OCI-LY3 (cell line): ENCODE measurements at regions not wholly inside any gene's neighbourhood (a gene's known extent, or its start where the extent isn't known, plus 50 kb on each side); places are given as distances from the start of the nearest gene placed in this dataset.

Experiments used
- H2AFZ ChIP-seq: fragments of 200-600, 300-600 bp; shearing (Covaris generic); 2 replicates; pipeline ENCODE4 v1.6.0; 2014; ENCODE audit warnings: antibody characterized with exemption, low read depth, low read length
- H3K27ac ChIP-seq: fragments of 200-600, 300-600 bp; sonication (generic); 2 replicates; pipeline ENCODE4 v1.5.1; 2014; ENCODE audit warnings: mild to moderate bottlenecking, low read length, moderate library complexity, mixed read lengths
- H3K27me3 ChIP-seq: fragments of 200-600, 300-600 bp; sonication (generic); 2 replicates; pipeline ENCODE4 v1.6.1; 2014; ENCODE audit warnings: low read depth, low read length, mixed read lengths
- H3K36me3 ChIP-seq: fragments of 200-600, 300-600 bp; sonication (generic); replicated peaks from 2 replicates; pipeline ENCODE3; 2014; ENCODE audit warnings: low read depth, low read length, mixed read lengths
- H3K4me1 ChIP-seq: fragments of 300-600, 200-600 bp; sonication (generic); 2 replicates; pipeline ENCODE4 v1.6.1; 2014; ENCODE audit warnings: low read length, mixed read lengths
- H3K4me2 ChIP-seq: fragments of 200-600, 300-600 bp; sonication (generic); 2 replicates; pipeline ENCODE4 v1.6.1; 2014; ENCODE audit warnings: low read length, mixed read lengths
- H3K4me3 ChIP-seq: fragments of 300-600, 200-600 bp; sonication (generic); 2 replicates; pipeline ENCODE4 v1.5.1; 2014; ENCODE audit warnings: antibody characterized with exemption, mild to moderate bottlenecking, low read length, moderate library complexity
- H3K79me2 ChIP-seq: fragments of 300-600, 200-600 bp; shearing (Covaris generic); 2 replicates; pipeline ENCODE4 v1.6.1; 2014; ENCODE audit warnings: mild to moderate bottlenecking, low read length, mixed read lengths
- H3K9ac ChIP-seq: fragments of 300-600, 200-600 bp; shearing (Covaris generic); 2 replicates; pipeline ENCODE4 v1.6.0; 2014; ENCODE audit warnings: mild to moderate bottlenecking, low read length, moderate library complexity
- H3K9me3 ChIP-seq: fragments of 200-600, 300-600 bp; shearing (Covaris generic); 2 replicates; pipeline ENCODE4 v1.6.1; 2014; ENCODE audit warnings: low read length, mixed read lengths; ENCODE audit not compliant: insufficient read depth
- H4K20me1 ChIP-seq: fragments of 200-600, 300-600 bp; sonication (generic); 2 replicates; pipeline ENCODE4 v1.6.1; 2016; ENCODE audit warnings: low read length, mixed read lengths; ENCODE audit not compliant: insufficient read depth
- CTCF ChIP-seq: fragments of 200-600, 300-600 bp; sonication (generic); IDR thresholded peaks from 2 replicates; pipeline ENCODE4 v1.5.1; 2014; ENCODE audit warnings: antibody characterized with exemption, low read length, low read depth
- EZH2phosphoT487 ChIP-seq: fragments of 200-600 bp; shearing (Covaris generic); IDR thresholded peaks from 2 replicates; pipeline ENCODE4 v1.6.1; 2018; ENCODE audit warnings: antibody characterized with exemption, mixed run types, low read depth

- no peaks in the 10 kb centered on the region for H3K36me3 ChIP-seq
- TF ChIP-seq CTCF (no peak), EZH2phosphoT487 (no peak)
- no peaks in the 10 kb centered on the region for H3K27me3 ChIP-seq
These were observed 1473.6 kb downstream of the STIM2 start for GRCh38 chr4:28334249-28334648.

GRCh38 chr4:28341784-28342183, 1481.1 kb downstream of the STIM2 start:
- no peak overlapping the region for H3K4me3 ChIP-seq
- no peak for TF ChIP-seq EZH2phosphoT487
- no peak for TF ChIP-seq CTCF
- no peak overlapping the region for H3K27ac ChIP-seq
- H2AFZ ChIP-seq: no peak overlapping the region
- H3K4me1 ChIP-seq: no peaks in the 10 kb centered on the region
- H3K36me3 ChIP-seq: no peaks in the 10 kb centered on the region
- H3K9me3 ChIP-seq: peaks cover 16% of the 10 kb centered on the region; the same call in 1 of the 2 replicates
- no peak overlapping the region for H3K4me2 ChIP-seq
- H3K9ac ChIP-seq: no peak overlapping the region
- H4K20me1 ChIP-seq: no peaks in the 10 kb centered on the region
- no peaks in the 10 kb centered on the region for H3K79me2 ChIP-seq
- no peaks in the 10 kb centered on the region for H3K27me3 ChIP-seq

More at GRCh38 chr4:28334249-28334648, 1473.6 kb downstream of the STIM2 start:
- no peak overlapping the region for H3K4me2 ChIP-seq
- no peaks in the 10 kb centered on the region for H4K20me1 ChIP-seq
- no peaks in the 10 kb centered on the region for H3K9me3 ChIP-seq
- H3K9ac ChIP-seq: no peak overlapping the region
- no peak overlapping the region for H3K4me3 ChIP-seq
- H3K27ac ChIP-seq: no peak overlapping the region
- no peak overlapping the region for H2AFZ ChIP-seq
- no peaks in the 10 kb centered on the region for H3K79me2 ChIP-seq
- no peaks in the 10 kb centered on the region for H3K4me1 ChIP-seq

GRCh38 chr4:28350485-28350884, 1489.8 kb downstream of the STIM2 start:
- Histone ChIP-seq H3K4me1 (no peaks in the 10 kb centered on the region), H4K20me1 (no peaks in the 10 kb centered on the region), H3K9me3 (0 out of 2 replicates have a peak, but pooled peaks cover 3% of the 10 kb centered on the region), H3K4me2 (no peak overlapping the region), H2AFZ (no peak overlapping the region), H3K27ac (no peak overlapping the region), H3K9ac (no peak overlapping the region), H3K79me2 (no peaks in the 10 kb centered on the region), H3K27me3 (no peaks in the 10 kb centered on the region), H3K4me3 (no peak overlapping the region), H3K36me3 (no peaks in the 10 kb centered on the region)
- no peak for TF ChIP-seq CTCF
- no peak for TF ChIP-seq EZH2phosphoT487

- H3K4me2 ChIP-seq: no peak overlapping the region
These were observed 1490.5 kb downstream of the STIM2 start for GRCh38 chr4:28351102-28351501.

More at GRCh38 chr4:28351102-28351501, 1490.5 kb downstream of the STIM2 start:
- H3K27me3 ChIP-seq: no peaks in the 10 kb centered on the region
- H3K4me3 ChIP-seq: no peak overlapping the region
- no peak overlapping the region for H3K9ac ChIP-seq
- no peaks in the 10 kb centered on the region for H3K36me3 ChIP-seq
- H2AFZ ChIP-seq: no peak overlapping the region
- H3K79me2 ChIP-seq: no peaks in the 10 kb centered on the region
- no peaks in the 10 kb centered on the region for H3K4me1 ChIP-seq
- no peaks in the 10 kb centered on the region for H4K20me1 ChIP-seq
- no peak for TF ChIP-seq EZH2phosphoT487
- no peak for TF ChIP-seq CTCF
- H3K9me3 ChIP-seq: 0 out of 2 replicates have a peak, but pooled peaks cover 3% of the 10 kb centered on the region
- H3K27ac ChIP-seq: no peak overlapping the region
